Activated CD4-positive, alpha-beta T cell treated with anti-CD3 and anti-CD28 coated beads for 48 hours (primary cell): ENCODE measurements at regions not wholly inside any gene's neighbourhood (a gene's known extent, or its start where the extent isn't known, plus 50 kb on each side); places are given as distances from the start of the nearest gene placed in this dataset.
"Not testable (repeated sequence)": the region's sequence is repeated elsewhere in the genome, so short reads cannot be mapped to it uniquely, and the experiment has no call there.

Experiments
- DNase-seq: peaks from one replicate; pipeline ENCODE4 v3.0.0-alpha.2; 2020

- DNase-seq: no peak
Measured at GRCh38 chr12:5096241-5096924, 52.7 kb downstream of the KCNA5 start.

DNA sequence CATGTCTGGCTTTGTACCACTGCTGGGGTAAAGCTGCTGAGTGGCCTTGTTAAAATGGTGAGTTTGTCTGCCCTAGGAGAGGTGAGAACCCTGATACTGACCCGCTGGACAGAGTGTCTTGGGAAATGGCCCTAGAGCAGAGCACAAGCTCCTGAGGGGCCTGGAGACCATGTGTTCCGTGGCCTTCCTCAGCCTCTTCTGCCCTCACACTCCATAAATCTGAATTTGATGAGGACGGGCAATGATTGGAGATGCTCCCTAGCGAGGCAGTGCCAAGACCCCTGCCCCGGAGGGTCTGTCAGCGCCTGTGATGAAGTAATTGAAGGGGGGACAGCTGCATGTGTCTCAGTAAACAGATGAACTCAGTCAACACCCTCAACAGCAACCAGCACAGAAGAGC, 54.1 kb downstream of the KCNA5 start:
- DNase-seq: no peak

DNA sequence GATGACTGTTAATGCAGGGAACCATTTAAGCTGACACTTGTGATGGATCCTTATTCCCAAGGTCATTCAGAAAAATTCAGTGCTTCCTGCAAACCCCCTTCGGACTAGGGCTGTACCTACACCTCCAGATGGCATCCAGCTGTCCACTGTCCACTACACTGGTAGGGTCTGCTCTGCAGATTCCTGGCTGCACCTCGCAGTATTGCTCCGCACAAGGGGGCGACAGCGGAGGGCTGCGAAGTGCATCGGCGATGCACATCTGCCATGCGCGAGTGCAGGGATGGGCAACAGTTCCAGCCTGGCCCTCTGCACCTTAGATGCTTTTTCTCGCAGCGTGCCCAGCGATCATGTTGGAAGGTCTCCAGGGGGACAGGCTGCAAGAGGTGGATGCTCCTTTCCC, 55.5 kb downstream of the KCNA5 start:
- DNase-seq: no peak

GRCh38 chr12:5099591-5099990, 55.9 kb downstream of the KCNA5 start:
- DNase-seq: no peak

DNA sequence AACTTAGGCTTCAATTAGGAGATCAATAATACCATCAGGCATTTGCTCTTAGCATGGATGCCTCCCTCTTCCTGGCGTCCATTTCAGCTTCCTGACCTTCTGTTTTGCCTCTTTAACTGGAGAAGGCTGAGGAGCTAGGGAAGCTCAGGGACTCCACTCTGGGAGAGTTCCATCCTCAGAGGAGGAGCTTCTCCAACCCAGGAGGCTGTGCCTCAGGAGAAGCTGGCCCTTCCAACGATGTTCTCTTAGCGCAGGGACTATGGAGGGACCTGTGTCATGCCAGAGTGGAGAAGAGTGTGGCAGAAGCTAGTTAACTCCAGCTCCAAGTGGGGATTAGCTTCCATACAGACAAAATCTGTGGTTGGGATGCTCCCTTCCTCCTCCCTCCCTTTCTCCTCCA, 58.0 kb downstream of the KCNA5 start:
- DNase-seq: no peak

GRCh38 chr12:5102261-5102789, 58.6 kb downstream of the KCNA5 start:
- DNase-seq: no peak

- no peak for DNase-seq
Measured at GRCh38 chr12:5102806-5103205, 59.1 kb downstream of the KCNA5 start.

DNA sequence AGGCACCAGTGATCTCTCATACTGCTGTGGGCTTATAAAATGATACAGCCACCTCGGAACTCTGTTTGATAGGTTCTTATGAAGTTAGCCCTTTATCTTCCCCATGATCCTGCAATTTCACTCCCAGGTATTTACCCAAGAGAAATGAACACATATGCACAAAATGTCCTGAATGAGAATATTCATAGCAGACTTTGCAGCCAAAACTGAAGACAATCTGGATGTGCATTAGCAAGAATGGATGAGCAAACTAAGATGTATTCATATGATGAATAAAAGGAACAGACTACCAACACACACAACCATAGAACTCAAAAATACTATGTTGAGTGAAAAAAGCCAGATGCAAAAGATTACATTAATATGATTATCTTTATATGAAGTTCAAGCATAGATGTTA, 66.7 kb downstream of the KCNA5 start:
- no peak for DNase-seq

- DNase-seq: no peak
Measured at GRCh38 chr12:5114436-5114835, 70.8 kb downstream of the KCNA5 start.

- DNase-seq: not testable (repeated sequence)
Measured at GRCh38 chr12:5121784-5122183, 78.1 kb downstream of the KCNA5 start.

- DNase-seq: not testable (repeated sequence)
Measured at GRCh38 chr12:5122256-5122831, 78.7 kb downstream of the KCNA5 start.

- DNase-seq: no peak
Measured at GRCh38 chr12:5123921-5124320, 80.2 kb downstream of the KCNA5 start.

- no peak for DNase-seq
Measured at GRCh38 chr12:5124401-5124800, 80.7 kb downstream of the KCNA5 start.

DNA sequence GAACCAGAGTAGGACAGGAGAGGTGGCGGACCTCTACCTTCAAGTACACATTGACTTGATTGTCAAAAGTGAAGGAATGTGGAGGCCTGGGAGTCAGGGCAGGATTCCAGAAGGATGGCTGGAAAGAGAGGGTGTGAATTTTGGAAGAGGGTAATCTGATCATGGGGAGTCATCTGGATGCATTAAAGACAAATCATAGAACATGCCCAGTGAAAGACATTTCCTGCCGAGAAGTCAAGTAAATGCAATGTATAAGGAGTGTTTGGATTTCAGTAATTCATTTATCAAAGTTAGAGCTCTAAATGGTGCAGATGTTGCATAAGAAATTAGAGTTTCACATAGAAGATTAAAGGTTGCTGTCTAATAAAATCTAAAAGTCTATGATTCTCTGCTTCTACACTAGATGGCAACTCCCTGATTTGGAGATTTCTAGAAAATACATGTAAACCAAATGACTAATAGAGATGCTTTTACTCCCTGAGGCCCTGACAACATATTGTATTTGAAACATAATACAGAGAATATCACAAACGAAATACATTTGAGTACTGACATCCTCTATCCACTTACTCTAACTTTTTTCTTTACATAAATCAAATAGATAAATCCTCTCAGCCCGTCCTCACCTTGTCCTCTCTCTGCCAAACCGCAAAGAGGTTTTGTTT, 91.3 kb downstream of the KCNA5 start:
- no peak for DNase-seq

- no peak for DNase-seq
Measured at GRCh38 chr12:5138256-5138655, 94.6 kb downstream of the KCNA5 start.

GRCh38 chr12:5138845-5139244, 95.2 kb downstream of the KCNA5 start:
- no peak for DNase-seq

- no peak for DNase-seq
Measured at GRCh38 chr12:5139751-5140150, 96.1 kb downstream of the KCNA5 start.

- DNase-seq: no peak
Measured at GRCh38 chr12:5140190-5140589, 96.5 kb downstream of the KCNA5 start.

- DNase-seq: no peak
Measured at GRCh38 chr12:5148880-5149279, 105.2 kb downstream of the KCNA5 start.

DNA sequence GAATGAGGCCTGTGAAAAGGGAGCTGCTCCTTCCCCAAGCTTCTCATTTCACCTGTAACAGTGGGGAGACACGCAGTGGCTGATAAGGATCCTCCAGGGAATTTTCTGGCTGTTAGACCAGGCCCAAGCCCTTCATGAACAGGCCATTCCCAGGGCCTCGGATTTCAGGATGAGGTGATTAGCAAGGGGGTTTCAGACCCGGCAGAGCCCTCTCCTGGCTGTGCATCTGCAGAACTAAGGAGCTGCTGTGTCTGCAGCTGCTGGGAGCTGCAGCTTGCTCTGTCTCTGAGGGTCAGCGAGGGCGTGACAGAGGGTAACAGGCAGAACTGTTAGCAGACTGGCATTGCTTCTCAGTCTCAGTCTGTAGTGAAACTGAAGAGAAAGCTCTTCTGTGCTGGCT, 110.4 kb downstream of the KCNA5 start:
- DNase-seq: no peak

GRCh38 chr12:5155866-5156265, 112.2 kb downstream of the KCNA5 start:
- DNase-seq: no peak

- DNase-seq: no peak
Measured at GRCh38 chr12:5160827-5161226, 117.1 kb downstream of the KCNA5 start.

DNA sequence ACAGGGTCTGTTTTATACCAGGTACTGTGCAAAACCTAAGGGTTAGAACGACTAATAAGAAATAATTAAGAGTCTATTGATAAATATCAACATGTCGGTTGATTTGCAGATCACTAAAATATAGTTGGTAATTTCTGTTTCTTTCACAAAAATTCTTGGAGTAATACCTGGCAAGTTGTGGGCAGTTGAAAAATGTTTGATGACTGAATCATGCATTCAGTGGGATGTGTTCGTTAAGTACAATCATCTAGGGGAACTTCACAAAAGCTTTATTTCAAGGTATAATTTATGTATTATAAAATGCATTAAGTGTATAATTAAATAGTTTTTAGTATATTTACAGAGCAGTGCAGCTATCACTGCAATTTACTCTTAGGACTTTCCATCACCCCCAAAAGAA, 120.0 kb downstream of the KCNA5 start:
- DNase-seq: no peak

GRCh38 chr12:5165296-5165970, 121.8 kb downstream of the KCNA5 start:
- no peak for DNase-seq
